GM23338 (cell line): ENCODE measurements at regions not wholly inside any gene's neighbourhood (a gene's known extent, or its start where the extent isn't known, plus 50 kb on each side); places are given as distances from the start of the nearest gene placed in this dataset.

Source experiments
- ATAC-seq: fragments of 200-7000 bp; cut with Tn5 transposase; 3 replicates; pipeline ENCODE4 v1.9.1; 2020
- DNase-seq: peaks from one replicate; pipeline ENCODE4 v3.0.0-alpha.2; 2015; ENCODE audit warnings: low spot score
- H2AFZ ChIP-seq: fragments of 200-600 bp; sonication (generic); 2 replicates; pipeline ENCODE4 v1.8.0; 2016; ENCODE audit warnings: antibody characterized with exemption, mild to moderate bottlenecking, moderate library complexity
- H3F3A ChIP-seq: fragments of 200-600 bp; sonication (generic); replicated peaks from 2 replicates; pipeline ENCODE4 v1.8.0; 2017; ENCODE audit warnings: antibody characterized with exemption, mixed run types, low read depth
- H3K27ac ChIP-seq: fragments of 200-600 bp; sonication (generic); 2 replicates; pipeline ENCODE4 v1.6.1; 2016; ENCODE audit warnings: low read depth
- H3K27me3 ChIP-seq: fragments of 200-600 bp; sonication (generic); 2 replicates; pipeline ENCODE4 v1.8.0; 2016; ENCODE audit warnings: mild to moderate bottlenecking, mixed run types, moderate library complexity; ENCODE audit not compliant: insufficient read depth
- H3K36me3 ChIP-seq: fragments of 200-600 bp; sonication (generic); 2 replicates; pipeline ENCODE4 v1.8.0; 2016; ENCODE audit warnings: mild to moderate bottlenecking; ENCODE audit not compliant: insufficient read depth
- H3K4me1 ChIP-seq: fragments of 200-600 bp; sonication (generic); 2 replicates; pipeline ENCODE4 v1.8.0; 2016; ENCODE audit warnings: mild to moderate bottlenecking, moderate library complexity; ENCODE audit not compliant: insufficient read depth
- H3K4me2 ChIP-seq: fragments of 200-600 bp; sonication (generic); 2 replicates; pipeline ENCODE4 v1.7.1; 2017; ENCODE audit warnings: mixed run types
- H3K4me3 ChIP-seq: fragments of 200-600 bp; sonication (generic); 2 replicates; pipeline ENCODE4 v1.6.1; 2016; ENCODE audit warnings: mixed run types
- H3K79me2 ChIP-seq: fragments of 200-600 bp; sonication (generic); replicated peaks from 2 replicates; pipeline ENCODE4 v1.8.0; 2017; ENCODE audit warnings: mild to moderate bottlenecking; ENCODE audit not compliant: insufficient read depth
- H3K9me2 ChIP-seq: fragments of 200-600 bp; sonication (generic); 2 replicates; pipeline ENCODE4 v1.8.0; 2017; ENCODE audit not compliant: insufficient read depth
- H4K20me1 ChIP-seq: fragments of 200-600 bp; sonication (generic); replicated peaks from 2 replicates; pipeline ENCODE4 v1.8.0; 2017; ENCODE audit warnings: mild to moderate bottlenecking; ENCODE audit not compliant: insufficient read depth
- H3K27ac Mint-ChIP-seq: 2 replicates; pipeline ENCODE4 v1.8.0; 2020; ENCODE audit warnings: inconsistent platforms, mild to moderate bottlenecking, moderate library complexity, mixed read lengths
- H3K27me3 Mint-ChIP-seq: 3 replicates; pipeline ENCODE4 v1.8.0; 2022; ENCODE audit warnings: low read depth, mild to moderate bottlenecking, moderate library complexity, mixed read lengths, inconsistent platforms; ENCODE audit not compliant: insufficient read depth, poor library complexity
- H3K36me3 Mint-ChIP-seq: 3 replicates; pipeline ENCODE4 v1.8.0; 2021; ENCODE audit warnings: low read depth, mild to moderate bottlenecking, inconsistent platforms, moderate library complexity, mixed read lengths
- H3K4me1 Mint-ChIP-seq: 3 replicates; pipeline ENCODE4 v1.8.0; 2020; ENCODE audit warnings: mild to moderate bottlenecking, inconsistent platforms, mixed read lengths
- H3K4me3 Mint-ChIP-seq: 3 replicates; pipeline ENCODE4 v1.8.0; 2021; ENCODE audit warnings: moderate library complexity, mild to moderate bottlenecking, inconsistent platforms, mixed read lengths
- H3K9me3 Mint-ChIP-seq: 3 replicates; pipeline ENCODE4 v1.8.0; 2020; ENCODE audit warnings: moderate library complexity, mild to moderate bottlenecking, inconsistent platforms, mixed read lengths
- CREB1 ChIP-seq: fragments of 250-450 bp; sonication (Bioruptor Pico); IDR thresholded peaks from 2 replicates; pipeline ENCODE4 v1.5.0; 2020; ENCODE audit warnings: low read depth, mild to moderate bottlenecking, moderate library complexity
- EZH2 ChIP-seq: fragments of 200-600 bp; sonication (generic); IDR thresholded peaks from one replicate; pipeline ENCODE4 v1.8.0; 2017; ENCODE audit warnings: antibody characterized with exemption, mild to moderate bottlenecking, low read depth; ENCODE audit not compliant: unreplicated experiment
- EZH2phosphoT487 ChIP-seq: fragments of 200-600 bp; sonication (generic); IDR thresholded peaks from one replicate; pipeline ENCODE4 v1.8.1; 2018; ENCODE audit warnings: antibody characterized with exemption; ENCODE audit not compliant: unreplicated experiment
- POLR2AphosphoS5 ChIP-seq: IDR thresholded peaks from 2 replicates; pipeline ENCODE4 v1.6.1; 2016; ENCODE audit warnings: antibody characterized with exemption, low read depth
- STAT1 ChIP-seq: IDR thresholded peaks from one replicate; pipeline ENCODE4 v1.6.1; 2016; ENCODE audit warnings: antibody characterized with exemption; ENCODE audit not compliant: unreplicated experiment
- ZNF331 ChIP-seq: fragments of 250-450 bp; sonication (Bioruptor Pico); IDR thresholded peaks from 2 replicates; pipeline ENCODE4 v1.5.0; 2020; ENCODE audit warnings: low read depth, mild to moderate bottlenecking, moderate library complexity
- ZNF462 ChIP-seq: fragments of 250-450 bp; sonication (Bioruptor Pico); IDR thresholded peaks from 2 replicates; pipeline ENCODE4 v1.5.0; 2020; ENCODE audit warnings: mild to moderate bottlenecking, moderate library complexity

GRCh38 chr10:78292250-78292981 is 258.8 kb downstream of the RPS24 start (continued):
- TF ChIP-seq ZNF462 (CRISPR knock-in tag) (no peak), EZH2 (no peak), STAT1 (no peak), ZNF331 (CRISPR knock-in tag) (no peak), POLR2AphosphoS5 (no peak), EZH2phosphoT487 (no peak), CREB1 (CRISPR knock-in tag) (no peak)

GRCh38 chr10:78292982-78293865 is 259.6 kb downstream of the RPS24 start:
- Histone ChIP-seq H3K4me1 (peaks cover 20% of the 10 kb centered on the region), H3K4me3 (peak overlapping the region; percentile 36; the same call in 1 of the 2 replicates), H4K20me1 (no peaks in the 10 kb centered on the region), H3K27me3 (no peaks in the 10 kb centered on the region), H3K79me2 (no peaks in the 10 kb centered on the region), H3K27ac (no peak overlapping the region), H3K36me3 (no peaks in the 10 kb centered on the region), H3K4me2 (peak overlapping the region; percentile 74), H3K9me2 (no peaks in the 10 kb centered on the region), H2AFZ (peak overlapping the region; percentile 94), H3F3A (no peaks in the 10 kb centered on the region)
- peaks cover 24% of the 10 kb centered on the region for H3K4me1 Mint-ChIP-seq
- no peak overlapping the region for H3K27ac Mint-ChIP-seq
- H3K9me3 Mint-ChIP-seq: no peaks in the 10 kb centered on the region; the same call in 2 of the 3 replicates
- ATAC-seq (peak; percentile 88), DNase-seq (peak; percentile 79)
- no peaks in the 10 kb centered on the region for H3K36me3 Mint-ChIP-seq
- H3K4me3 Mint-ChIP-seq: peak overlapping the region; percentile 33; the same call in 1 of the 3 replicates
- H3K27me3 Mint-ChIP-seq: peaks cover 4% of the 10 kb centered on the region
- TF ChIP-seq ZNF462 (CRISPR knock-in tag): no peak
- TF ChIP-seq EZH2: no peak
- no peak for TF ChIP-seq CREB1 (CRISPR knock-in tag)
- no peak for TF ChIP-seq ZNF331 (CRISPR knock-in tag)
